GM21825 (cell line): ENCODE measurements at regions not wholly inside any gene's neighbourhood (a gene's known extent, or its start where the extent isn't known, plus 50 kb on each side); places are given as distances from the start of the nearest gene placed in this dataset.
A peak's percentile ranks its signal among the peaks of the same experiment; 100 is the strongest.

Source experiments
- ATAC-seq: cut with Tn5 transposase; IDR thresholded peaks from one replicate; pipeline ENCODE4 v1.9.1; 2021; ENCODE audit warnings: mild to moderate bottlenecking, moderate library complexity; ENCODE audit not compliant: unreplicated experiment

- ATAC-seq: no peak
Observed at GRCh38 chr4:181523973-181524372, 719.2 kb upstream of the TENM3 start.

DNA sequence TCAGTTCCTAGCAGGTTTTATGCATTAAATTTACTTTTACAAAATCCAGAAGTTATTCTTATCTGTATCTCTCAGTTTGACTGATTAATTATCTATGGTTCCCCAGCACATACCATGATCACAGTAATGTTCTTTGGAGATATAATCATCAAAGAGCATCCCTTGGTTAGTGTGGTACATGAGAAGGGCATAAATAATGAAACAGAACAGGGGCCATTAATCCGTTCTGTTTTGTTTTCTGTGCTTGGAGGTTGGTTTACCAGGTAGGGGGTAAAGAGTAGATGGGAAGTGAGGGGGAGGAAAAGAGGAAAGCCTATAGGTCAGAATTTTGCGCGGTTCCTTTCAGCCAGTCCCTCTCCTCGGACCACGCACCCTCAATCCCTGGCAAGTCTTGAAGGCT, 718.7 kb upstream of the TENM3 start:
- no peak for ATAC-seq

DNA sequence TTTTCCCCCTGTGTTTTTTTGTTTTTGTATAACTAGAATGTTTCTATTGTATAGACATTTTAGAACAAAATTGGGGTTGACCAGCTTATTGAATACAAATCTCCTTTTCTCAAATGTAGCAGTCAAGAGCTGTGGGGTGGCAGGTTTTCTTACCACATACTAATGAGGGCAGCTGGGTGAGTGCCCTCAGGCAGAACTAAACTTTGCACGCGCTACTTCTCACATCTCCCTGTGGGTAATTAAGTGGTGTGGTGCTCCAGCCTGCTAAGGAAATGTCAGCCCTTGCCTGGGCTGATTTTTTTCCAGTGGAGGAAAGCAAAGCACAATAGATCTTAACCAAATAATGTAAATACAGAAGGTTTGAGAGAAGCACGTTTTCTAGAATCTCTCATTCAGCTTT, 717.6 kb upstream of the TENM3 start:
- no peak for ATAC-seq

DNA sequence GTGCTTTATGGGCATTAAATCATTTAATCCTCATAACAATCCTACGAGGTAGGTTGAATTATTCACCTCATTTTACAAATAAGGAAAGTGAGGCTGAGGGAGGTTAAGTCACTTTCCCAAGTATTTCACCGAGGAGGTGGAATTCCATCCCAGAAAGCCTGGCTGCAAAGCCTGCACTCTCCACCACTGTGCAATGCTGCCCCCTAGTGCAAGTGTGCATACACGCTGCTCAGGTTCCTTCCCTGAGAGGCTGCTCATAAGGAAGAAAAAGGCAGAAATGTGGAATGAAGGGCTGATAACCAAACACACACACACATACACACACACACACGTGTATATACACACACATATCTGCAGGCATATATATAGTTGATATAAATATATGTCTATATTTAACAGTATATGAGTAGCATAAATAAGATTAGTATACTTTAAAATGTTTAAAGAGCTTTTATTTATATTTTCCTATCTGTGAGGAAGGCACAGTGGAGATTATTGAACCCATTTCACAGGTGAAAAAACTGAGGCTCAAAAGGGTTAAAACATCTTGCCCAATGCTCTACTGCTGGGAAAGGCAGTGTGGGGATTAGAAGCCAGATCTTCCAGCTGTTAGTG, 714.5 kb upstream of the TENM3 start:
- peak; percentile 82 for ATAC-seq

- ATAC-seq: no peak
Observed at GRCh38 chr4:181529537-181529936, 713.7 kb upstream of the TENM3 start.

DNA sequence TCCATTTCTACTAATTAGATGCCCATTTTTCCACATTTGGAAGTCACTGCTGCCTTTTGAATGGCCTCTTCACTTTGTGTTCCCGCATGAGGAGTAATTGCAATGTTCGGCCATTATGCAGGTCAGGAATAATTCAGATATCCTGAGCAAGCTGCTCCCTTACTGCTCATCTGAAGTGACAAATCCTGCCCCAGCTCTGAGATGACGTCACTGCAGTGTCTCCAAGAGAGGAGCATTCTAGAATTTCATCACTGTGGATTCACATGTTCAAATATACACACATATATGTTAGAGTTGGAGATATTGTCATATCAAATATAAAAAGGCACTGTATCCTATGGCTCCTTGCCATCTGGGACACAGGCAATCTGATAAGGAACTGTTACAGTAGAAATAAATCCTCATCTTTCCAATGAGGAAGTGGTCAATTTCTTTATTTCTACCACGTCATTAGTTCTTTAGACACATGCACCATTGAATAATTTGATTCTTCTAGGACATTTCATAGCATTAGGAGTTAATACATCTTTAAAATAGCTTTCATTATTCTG, 706.9 kb upstream of the TENM3 start:
- no peak for ATAC-seq

GRCh38 chr4:181536811-181537434, 706.3 kb upstream of the TENM3 start:
- no peak for ATAC-seq

DNA sequence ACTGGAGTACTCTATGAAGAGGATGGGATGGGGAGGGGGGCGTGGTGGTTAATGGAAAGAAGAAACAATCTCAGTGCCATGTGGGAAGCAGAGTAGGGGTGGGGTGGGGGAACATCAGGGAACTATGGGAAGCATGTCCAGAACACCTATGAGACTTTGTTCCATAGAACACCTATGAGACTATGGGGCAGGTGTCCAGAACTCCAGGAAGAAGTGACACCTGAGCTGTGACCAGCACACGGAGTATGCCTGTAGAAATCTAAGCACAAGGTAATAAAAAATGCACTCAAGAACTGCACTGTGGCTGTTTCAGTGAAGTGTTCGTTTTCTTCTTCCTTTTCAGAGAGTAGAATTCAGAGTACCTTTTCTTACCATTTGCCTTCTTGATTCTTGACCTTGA, 704.8 kb upstream of the TENM3 start:
- no peak for ATAC-seq

DNA sequence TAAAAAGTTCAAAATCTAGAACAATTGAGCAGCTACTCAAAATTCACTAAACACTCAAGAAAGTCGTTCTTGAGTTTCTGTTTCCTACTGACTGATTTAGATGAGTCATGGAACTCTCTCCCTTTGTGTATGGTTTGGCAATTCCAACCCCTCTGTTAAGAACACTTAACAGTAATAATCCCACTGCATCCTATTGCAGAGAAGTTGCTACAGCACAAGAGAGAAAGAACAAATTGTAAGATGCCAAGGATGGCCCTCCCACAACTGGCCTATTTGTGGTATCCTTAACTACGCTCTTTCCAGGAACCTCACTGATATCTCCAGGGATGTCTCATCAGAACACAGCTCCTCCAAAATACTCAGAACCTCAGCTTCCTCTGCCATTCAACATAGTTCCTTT, 701.8 kb upstream of the TENM3 start:
- ATAC-seq: no peak

- ATAC-seq: no peak
Observed at GRCh38 chr4:181548873-181549575, 694.2 kb upstream of the TENM3 start.

DNA sequence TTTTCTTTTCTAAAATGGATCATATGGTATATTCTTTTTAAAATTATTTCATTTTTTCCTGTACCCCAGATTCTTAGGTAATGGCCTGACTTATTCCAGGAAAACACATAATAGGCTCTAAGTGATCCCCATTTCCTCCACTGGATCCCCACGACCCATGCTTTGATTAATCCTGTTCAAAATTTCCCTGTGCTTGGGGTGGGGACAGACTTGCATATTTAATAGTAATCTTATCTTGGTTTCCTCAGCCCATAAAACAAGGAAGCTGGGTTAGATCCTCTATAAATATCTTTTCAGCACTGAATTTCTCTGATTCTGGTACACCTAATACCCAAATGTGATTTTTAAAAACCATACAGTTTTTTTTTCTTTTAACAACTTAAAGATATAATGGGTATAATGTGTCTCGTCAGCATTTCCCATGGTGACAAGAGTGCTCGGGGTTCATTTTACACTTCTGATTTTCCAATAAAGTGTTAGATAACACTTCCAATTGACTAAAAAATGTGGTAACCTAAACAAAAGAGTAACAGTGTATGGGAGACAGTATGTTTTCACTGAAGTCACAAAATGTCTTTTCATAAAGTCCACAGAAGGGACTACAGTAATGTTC, 693.5 kb upstream of the TENM3 start:
- ATAC-seq: no peak

- ATAC-seq: no peak
Observed at GRCh38 chr4:181550381-181550780, 692.8 kb upstream of the TENM3 start.

DNA sequence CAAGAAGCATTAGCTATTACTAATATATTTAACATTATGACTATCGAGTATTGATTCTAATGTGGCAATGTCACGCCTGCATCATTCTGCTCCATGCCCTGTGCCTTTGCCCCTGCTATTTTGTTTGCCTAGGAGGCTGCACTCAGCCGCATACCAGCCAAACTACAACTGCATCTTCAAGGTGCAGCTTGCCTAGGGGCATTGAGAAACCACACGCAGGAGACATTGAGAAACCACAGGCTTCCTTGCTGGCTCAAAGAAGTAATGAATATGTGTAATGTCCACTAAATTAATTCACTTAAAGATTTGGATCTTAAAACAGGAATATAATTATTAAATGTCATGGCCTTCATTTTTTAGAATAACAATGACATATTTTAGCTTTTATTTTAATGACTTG, 683.6 kb upstream of the TENM3 start:
- ATAC-seq: no peak

DNA sequence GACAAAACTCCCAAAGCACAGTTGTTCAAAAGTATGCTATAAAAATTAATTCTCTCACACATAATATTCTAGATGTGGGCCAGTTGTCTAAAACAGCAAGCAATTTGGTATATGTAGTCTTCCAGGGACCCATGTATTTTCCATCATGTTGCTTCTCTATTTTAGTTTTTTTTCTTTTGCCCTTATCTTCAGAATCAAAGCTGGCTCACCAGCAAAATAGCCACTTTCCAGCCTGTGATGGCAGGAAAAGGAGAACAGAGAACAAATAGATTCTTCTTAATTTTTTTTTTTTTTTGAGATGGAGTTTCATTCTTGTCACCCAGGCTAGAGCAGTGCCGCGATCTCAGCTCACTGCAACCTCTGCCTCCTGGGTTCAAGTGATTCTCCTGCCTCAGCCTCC, 680.8 kb upstream of the TENM3 start:
- ATAC-seq: no peak

DNA sequence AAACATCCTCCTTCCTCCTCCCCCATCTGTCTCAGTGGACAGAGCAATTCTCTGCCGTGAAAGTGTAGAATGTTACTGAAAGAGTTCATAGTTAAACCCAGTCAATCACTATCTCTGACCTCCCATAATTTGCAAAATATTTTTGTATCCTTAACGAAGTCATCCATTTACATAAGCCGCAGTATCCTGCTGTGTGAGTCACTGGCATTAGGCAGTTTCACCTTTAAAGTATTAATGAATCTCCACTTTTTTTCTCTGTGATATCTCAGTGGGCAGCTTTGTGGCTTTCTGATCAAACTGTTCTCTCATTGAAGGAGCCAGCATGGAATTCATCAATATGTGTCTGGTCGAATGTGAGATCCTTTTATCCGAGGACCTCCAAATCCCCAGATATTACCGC, 678.6 kb upstream of the TENM3 start:
- ATAC-seq: no peak

DNA sequence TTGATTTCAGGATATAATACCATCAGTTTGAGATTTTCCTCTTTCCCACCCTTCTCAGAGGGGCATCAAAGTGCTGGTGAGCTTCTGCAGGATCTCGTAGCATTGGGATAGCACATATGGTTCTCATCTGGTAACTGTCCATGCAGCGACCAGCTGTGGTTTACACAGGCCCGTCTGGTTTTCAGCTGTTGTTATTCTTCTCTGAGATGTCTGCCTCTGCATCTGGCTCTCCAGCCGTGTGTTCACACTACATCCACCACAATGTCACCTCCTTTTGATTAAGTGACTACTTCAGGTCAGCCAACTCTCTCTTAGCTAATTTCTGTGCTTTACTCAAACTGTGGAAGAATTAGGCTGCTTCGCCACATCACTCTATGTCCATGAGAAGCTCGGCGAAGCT, 676.7 kb upstream of the TENM3 start:
- no peak for ATAC-seq

DNA sequence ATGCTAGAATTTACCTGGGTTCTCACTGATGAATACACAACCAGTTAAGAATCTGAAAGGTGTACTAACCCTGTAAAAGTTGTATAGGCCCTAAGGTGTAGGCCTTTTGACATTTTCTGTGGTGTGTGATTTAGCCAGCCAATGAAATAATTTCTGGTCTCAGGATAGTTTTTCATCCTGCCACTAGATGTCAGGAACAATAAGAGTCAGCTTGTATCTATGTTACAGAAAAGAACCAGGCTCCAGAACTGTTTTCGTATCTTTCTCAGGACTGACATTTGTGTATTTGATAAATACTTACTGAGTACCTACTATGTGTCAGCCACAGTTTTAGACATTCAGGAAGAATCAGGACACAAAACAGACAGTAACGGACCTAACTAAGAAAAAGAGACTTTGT, 673.6 kb upstream of the TENM3 start:
- no peak for ATAC-seq

- no peak for ATAC-seq
Observed at GRCh38 chr4:181578911-181579310, 664.3 kb upstream of the TENM3 start.

DNA sequence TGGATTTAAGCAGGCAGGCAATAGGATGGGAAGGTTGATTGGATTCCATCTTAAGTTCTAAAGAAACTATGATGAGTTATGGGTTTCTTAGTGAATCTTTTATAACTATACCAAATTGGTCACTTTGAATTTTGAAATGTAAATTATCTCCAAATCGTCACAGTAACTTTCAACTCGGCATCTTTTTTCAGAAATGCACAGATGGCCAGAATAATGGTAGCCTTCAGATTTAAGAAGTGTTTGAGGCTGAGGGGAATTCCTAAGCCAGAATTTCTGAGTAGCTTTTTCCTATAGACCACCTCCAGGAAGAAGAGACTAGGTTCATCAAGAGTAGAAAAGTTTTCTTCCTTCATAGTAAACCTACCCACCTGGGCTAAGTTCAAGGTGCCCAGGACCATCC, 663.7 kb upstream of the TENM3 start:
- ATAC-seq: no peak

DNA sequence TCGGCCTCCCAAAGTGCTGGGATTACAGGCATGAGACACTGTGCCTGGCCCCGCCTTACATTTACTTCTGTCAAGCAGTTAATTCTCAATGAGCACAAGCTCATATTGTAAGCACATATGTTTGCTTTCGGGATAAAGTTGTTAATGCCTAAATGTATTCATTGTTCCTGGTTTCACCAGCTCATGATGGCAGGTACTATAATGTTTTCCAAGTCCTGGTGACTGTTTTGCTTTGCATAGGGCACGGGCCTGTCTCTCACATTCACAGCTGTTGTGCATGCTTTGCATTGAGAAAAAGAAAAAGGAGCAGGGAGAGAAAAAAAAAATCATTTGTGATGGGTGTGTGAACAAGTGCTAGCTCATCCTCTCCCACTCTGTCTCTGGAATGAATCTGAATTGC, 661.2 kb upstream of the TENM3 start:
- ATAC-seq: no peak

DNA sequence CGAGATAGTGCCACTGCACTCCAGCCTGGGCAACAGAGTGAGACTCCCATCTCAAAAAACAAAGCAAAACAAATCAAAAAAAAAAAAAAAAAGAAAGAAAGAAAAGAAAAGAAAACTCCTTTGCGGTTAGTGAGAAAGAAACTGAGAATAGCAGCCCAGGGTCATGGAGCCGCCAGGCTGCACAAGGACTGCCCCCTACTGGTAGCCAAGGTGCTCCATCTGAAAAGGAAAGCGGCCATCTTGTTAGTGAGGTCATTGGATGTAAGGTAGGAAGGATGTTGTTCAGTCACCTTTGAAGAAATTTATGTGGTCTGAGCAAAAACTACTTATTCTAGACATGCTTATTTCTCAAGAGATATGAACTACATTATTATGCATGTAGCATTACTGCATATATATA, 660.6 kb upstream of the TENM3 start:
- no peak for ATAC-seq
